CD14-positive monocyte (primary cell): ENCODE measurements at regions not wholly inside any gene's neighbourhood (a gene's known extent, or its start where the extent isn't known, plus 50 kb on each side); places are given as distances from the start of the nearest gene placed in this dataset.

Experiments used
- DNase-seq, 3 donors: peaks; one replicate each; pipeline ENCODE4 v3.0.0-alpha.2; 2011 to 2022
- H2AFZ ChIP-seq: 2 replicates; pipeline ENCODE4 v1.6.0; 2012; ENCODE audit warnings: mild to moderate bottlenecking, low read depth, low read length, inconsistent platforms; ENCODE audit not compliant: insufficient read depth, poor library complexity, severe bottlenecking
- H3K27ac ChIP-seq, 2 donors: 1 replicate in 1 of 2; 2 replicates in 1 of 2; pipeline ENCODE4 v1.5.1; 2012 to 2013; ENCODE audit warnings: low read length in 2 of 2, control low read depth in 1 of 2, inconsistent platforms in 1 of 2, low read depth in 1 of 2, mild to moderate bottlenecking in 1 of 2
- H3K27me3 ChIP-seq, 2 donors: one replicate each; pipeline versions ENCODE4 v1.6.0 to v1.6.1; 2011 to 2013; ENCODE audit warnings: low read length in 2 of 2; ENCODE audit not compliant: control insufficient read depth in 2 of 2, insufficient read depth in 2 of 2
- H3K36me3 ChIP-seq, 2 donors: replicated peaks in 1 of 2; 1 replicate in 1 of 2; 2 replicates in 1 of 2; pipeline versions ENCODE4 v1.5.1 to v1.6.1; 2012 to 2013; ENCODE audit warnings: low read length in 2 of 2, control low read depth in 1 of 2, inconsistent platforms in 1 of 2, mild to moderate bottlenecking in 1 of 2; ENCODE audit not compliant: insufficient read depth in 2 of 2, control insufficient read depth in 1 of 2
- H3K4me1 ChIP-seq, 2 donors: 1 replicate in 1 of 2; 2 replicates in 1 of 2; pipeline versions ENCODE4 v1.5.1 to v1.6.1; 2012 to 2013; ENCODE audit warnings: low read length in 2 of 2, control low read depth in 1 of 2, inconsistent platforms in 1 of 2, mild to moderate bottlenecking in 1 of 2, moderate library complexity in 1 of 2; ENCODE audit not compliant: insufficient read depth in 2 of 2, control insufficient read depth in 1 of 2
- H3K4me2 ChIP-seq: replicated peaks from 2 replicates; pipeline ENCODE3; 2012; ENCODE audit warnings: low read length, moderate library complexity, mild to moderate bottlenecking; ENCODE audit not compliant: poor library complexity, severe bottlenecking; ENCODE audit errors: extremely low read depth
- H3K4me3 ChIP-seq, 3 experiments: fragments of 200-600 bp in 1 of 3; sonication (generic) in 1 of 3; replicated peaks in 1 of 3; 1 replicate in 2 of 3; 2 replicates in 1 of 3; pipeline ENCODE4 v1.5.1; 2011 to 2013; ENCODE audit warnings: low read length in 3 of 3, mild to moderate bottlenecking in 3 of 3, control low read depth in 2 of 3, low read depth in 2 of 3, inconsistent platforms in 1 of 3, moderate library complexity in 1 of 3
- H3K79me2 ChIP-seq: 2 replicates; pipeline ENCODE4 v1.6.0; 2012; ENCODE audit warnings: mild to moderate bottlenecking, control low read depth, inconsistent platforms, low read length, moderate library complexity; ENCODE audit not compliant: insufficient read depth
- H3K9ac ChIP-seq: 2 replicates; pipeline ENCODE4 v1.6.0; 2017; ENCODE audit warnings: low read length, mild to moderate bottlenecking; ENCODE audit not compliant: insufficient read depth, poor library complexity, severe bottlenecking
- H3K9me3 ChIP-seq, 2 donors: replicated peaks in 1 of 2; 1 replicate in 1 of 2; 2 replicates in 1 of 2; pipeline versions ENCODE4 v1.5.1 to v1.6.1; 2012 to 2013; ENCODE audit warnings: low read length in 2 of 2, control low read depth in 1 of 2; ENCODE audit not compliant: control insufficient read depth in 1 of 2, insufficient read depth in 1 of 2
- H4K20me1 ChIP-seq: 2 replicates; pipeline ENCODE4 v1.6.0; 2012; ENCODE audit warnings: mild to moderate bottlenecking, low read length, control low read depth, moderate library complexity; ENCODE audit not compliant: insufficient read depth
- H3K27ac Mint-ChIP-seq, 7 donors: one replicate each; pipeline ENCODE4 v1.8.0; 2020; ENCODE audit warnings: mild to moderate bottlenecking in 7 of 7, mixed read lengths in 7 of 7, moderate library complexity in 6 of 7, inconsistent platforms in 2 of 7
- H3K27me3 Mint-ChIP-seq, 3 donors: one replicate each; pipeline ENCODE4 v1.8.0; 2021 to 2022; ENCODE audit warnings: low read depth in 3 of 3, mild to moderate bottlenecking in 3 of 3, mixed read lengths in 3 of 3, moderate library complexity in 3 of 3, inconsistent platforms in 1 of 3
- H3K36me3 Mint-ChIP-seq, 2 donors: one replicate each; pipeline ENCODE4 v1.8.0; 2020; ENCODE audit warnings: mixed read lengths in 2 of 2, inconsistent platforms in 1 of 2, mild to moderate bottlenecking in 1 of 2
- H3K4me1 Mint-ChIP-seq: one replicate; pipeline ENCODE4 v1.8.0; 2020; ENCODE audit warnings: mild to moderate bottlenecking, mixed read lengths
- H3K4me3 Mint-ChIP-seq, 2 donors: one replicate each; pipeline ENCODE4 v1.8.0; 2020; ENCODE audit warnings: mild to moderate bottlenecking in 2 of 2, mixed read lengths in 2 of 2, moderate library complexity in 1 of 2
- H3K9me3 Mint-ChIP-seq, 7 donors: one replicate each; pipeline ENCODE4 v1.8.0; 2020 to 2022; ENCODE audit warnings: mixed read lengths in 7 of 7, mild to moderate bottlenecking in 6 of 7, moderate library complexity in 6 of 7, inconsistent platforms in 2 of 7
- CTCF ChIP-seq: fragments of 200-600 bp; IDR thresholded peaks from one replicate; pipeline ENCODE4 v1.8.0; 2022; ENCODE audit warnings: antibody characterized with exemption, mild to moderate bottlenecking
- WGBS: methylation state at CpG from one replicate; pipeline ENCODE4 v1.1.5; 2013; ENCODE audit warnings: missing lambda C conversion rate; ENCODE audit not compliant: insufficient coverage; 5-methylcytosine and 5-hydroxymethylcytosine counted together
- intact Hi-C, 2 donors: fragments of 100-400 bp; cut with micrococcal nuclease; formaldehyde crosslinking; loops; one replicate each; pipeline versions ENCODE4 v1.15.0 to v1.15.1; 2023

DNA sequence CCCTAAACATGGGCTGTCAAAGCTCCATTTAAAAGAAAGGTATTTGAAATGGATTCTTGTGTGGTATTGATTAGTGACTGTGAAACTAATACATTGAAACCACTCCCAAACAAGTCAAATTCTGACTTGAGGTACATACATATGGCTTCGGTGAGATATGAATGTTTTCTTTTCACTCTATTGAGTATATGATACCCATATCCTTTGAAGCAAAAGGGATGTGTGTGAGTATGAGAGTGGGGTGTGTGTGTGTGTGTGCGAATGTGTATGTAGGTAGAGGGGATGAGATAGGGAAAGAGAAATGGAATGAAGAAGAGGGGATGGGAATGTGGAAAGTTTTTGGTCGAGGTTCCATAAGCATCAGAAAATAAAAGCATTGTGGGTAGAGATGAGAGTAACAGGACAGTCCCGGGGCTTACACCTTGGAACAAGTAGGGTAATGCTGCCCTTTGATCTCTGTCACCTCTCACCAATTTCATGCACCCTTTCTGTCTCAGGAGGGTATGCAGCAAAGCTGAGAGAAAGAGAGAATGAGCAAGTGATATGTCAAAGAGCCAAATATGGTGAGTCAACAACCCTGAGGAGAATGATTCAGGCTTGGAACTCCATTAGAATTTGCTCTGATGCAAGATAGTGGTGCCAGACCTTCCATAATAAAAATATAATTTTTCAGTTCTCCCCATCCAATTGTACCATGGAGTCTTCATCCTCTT lies 64.0 kb upstream of the ZEB2 start:
- Mint-ChIP-seq H3K4me1 (peaks cover 45% of the 10 kb centered on the region), H3K27ac (peak overlapping the region in 3 of 7 donors; percentile 4 to 74 (median 8)), H3K9me3 (no peaks in the 10 kb centered on the region), H3K27me3 (peaks cover 1 to 5% (median 5%) of the 10 kb centered on the region in 3 donors), H3K36me3 (peaks cover 2% of the 10 kb centered on the region in 2 donors), H3K4me3 (no peak overlapping the region)
- peak overlapping the region; percentile 74 for H2AFZ ChIP-seq
- peak in 1 of 3 donors; percentile 46 for DNase-seq
- no peaks in the 10 kb centered on the region for H3K79me2 ChIP-seq
- H3K27me3 ChIP-seq: no peaks in the 10 kb centered on the region
- no peak overlapping the region for H3K9ac ChIP-seq
- H3K4me1 ChIP-seq: peaks cover 38 to 45% of the 10 kb centered on the region in 2 donors
- H3K27ac ChIP-seq: no peak overlapping the region
- H3K36me3 ChIP-seq: no peaks in the 10 kb centered on the region
- H4K20me1 ChIP-seq: no peaks in the 10 kb centered on the region
- H3K4me2 ChIP-seq: peak overlapping the region; percentile 65
- peak overlapping the region in 1 of 3 experiments; percentile 45 for H3K4me3 ChIP-seq
- TF ChIP-seq CTCF: no peak
- intact Hi-C loops: loop anchor here in 1 of 2 donors (5.0 kb wide), 1 partner anchor 52 kb away; no protein-coding TSS in a partner anchor
- 100% methylated on average over 2 of the region's 4 CpGs for WGBS
- no peaks in the 10 kb centered on the region for H3K9me3 ChIP-seq

DNA sequence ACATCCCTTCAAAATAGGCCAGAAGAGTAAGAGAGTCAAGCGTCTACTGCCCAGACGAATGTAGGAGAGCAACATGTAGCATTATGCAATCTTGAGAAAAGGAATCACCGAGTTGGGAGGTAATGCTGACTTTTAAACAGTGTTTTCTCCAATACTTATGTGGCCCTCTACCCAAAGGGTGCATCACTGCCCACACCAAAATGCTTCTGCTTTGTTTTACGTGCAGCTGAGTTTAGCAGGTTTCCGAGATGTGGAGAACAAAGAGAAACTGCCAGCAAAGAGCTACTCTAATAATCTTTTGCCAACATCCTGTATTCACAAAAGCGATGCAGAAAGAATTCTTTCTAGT lies 63.4 kb upstream of the ZEB2 start:
- H3K27ac Mint-ChIP-seq: peak overlapping the region in 5 of 7 donors; percentile 25 to 75 (median 41)
- H3K27me3 Mint-ChIP-seq: peaks cover 1 to 5% (median 5%) of the 10 kb centered on the region in 3 donors
- TF ChIP-seq CTCF: no peak
- no peaks in the 10 kb centered on the region for H3K79me2 ChIP-seq
- H3K36me3 ChIP-seq: no peaks in the 10 kb centered on the region
- intact Hi-C loops: loop anchor here in 1 of 2 donors (5.0 kb wide), 1 partner anchor 51 kb away; no protein-coding TSS in a partner anchor
- H3K4me3 Mint-ChIP-seq: peak overlapping the region; percentile 53 to 92
- H3K27ac ChIP-seq: no peak overlapping the region
- peak overlapping the region; percentile 1 for H3K9ac ChIP-seq
- peak in 1 of 3 donors; percentile 10 for DNase-seq
- peak overlapping the region in 2 of 3 experiments; percentile 19 to 45 for H3K4me3 ChIP-seq
- no peaks in the 10 kb centered on the region for H3K27me3 ChIP-seq
- no peaks in the 10 kb centered on the region for H3K9me3 Mint-ChIP-seq
- peak overlapping the region; percentile 65 for H3K4me2 ChIP-seq
- H3K4me1 ChIP-seq: peaks cover 38 to 45% of the 10 kb centered on the region in 2 donors
- H3K36me3 Mint-ChIP-seq: peaks cover 2% of the 10 kb centered on the region in 2 donors
- WGBS: 10% methylated on average over 2 of the region's 6 CpGs
- H2AFZ ChIP-seq: peak overlapping the region; percentile 74
- H3K9me3 ChIP-seq: no peaks in the 10 kb centered on the region
- H4K20me1 ChIP-seq: no peaks in the 10 kb centered on the region
- H3K4me1 Mint-ChIP-seq: peaks cover 45% of the 10 kb centered on the region
